ENCODE measurements at regions not wholly inside any gene's neighbourhood (a gene's known extent, or its start where the extent isn't known, plus 50 kb on each side); places are given as distances from the start of the nearest gene placed in this dataset.

DNA sequence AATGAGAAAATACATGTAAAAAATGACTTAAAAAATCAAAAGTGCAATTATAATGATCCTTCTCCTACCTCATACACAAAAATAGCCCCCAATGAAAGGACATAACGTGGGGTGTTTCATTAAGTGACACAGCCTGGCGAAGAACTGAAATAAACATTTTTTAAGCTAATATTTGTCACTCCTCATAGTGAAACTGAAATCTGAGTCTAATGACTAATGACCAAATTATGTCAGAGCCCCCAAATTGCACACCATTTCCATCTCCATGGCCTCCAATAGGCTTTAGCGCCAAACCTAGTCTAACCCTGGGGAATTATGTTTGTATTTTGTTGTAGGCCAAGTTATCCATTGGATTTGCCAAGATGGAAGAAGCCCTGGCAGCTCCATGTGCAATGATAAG lies 119.1 kb downstream of the WT1 start:
- Histone ChIP-seq H3K27ac (no peak overlapping the region), H3K9me3 (no peaks in the 10 kb centered on the region), H3K36me3 (no peaks in the 10 kb centered on the region), H3K4me1 (no peaks in the 10 kb centered on the region), H3K27me3 (peaks cover 0 to 38% (median 9%) of the 10 kb centered on the region in 7 donors), H3K4me3 (no peak overlapping the region)
- no peak for ATAC-seq
- whole genome bisulfite sequencing, 2 donors, result 88 to 89% methylated on average over 3 of the region's 3 CpGs
- DNase-seq, result no peak
- intact Hi-C loops (cut with DNase I), result no loop called here
- TF ChIP-seq, protein P1, sequence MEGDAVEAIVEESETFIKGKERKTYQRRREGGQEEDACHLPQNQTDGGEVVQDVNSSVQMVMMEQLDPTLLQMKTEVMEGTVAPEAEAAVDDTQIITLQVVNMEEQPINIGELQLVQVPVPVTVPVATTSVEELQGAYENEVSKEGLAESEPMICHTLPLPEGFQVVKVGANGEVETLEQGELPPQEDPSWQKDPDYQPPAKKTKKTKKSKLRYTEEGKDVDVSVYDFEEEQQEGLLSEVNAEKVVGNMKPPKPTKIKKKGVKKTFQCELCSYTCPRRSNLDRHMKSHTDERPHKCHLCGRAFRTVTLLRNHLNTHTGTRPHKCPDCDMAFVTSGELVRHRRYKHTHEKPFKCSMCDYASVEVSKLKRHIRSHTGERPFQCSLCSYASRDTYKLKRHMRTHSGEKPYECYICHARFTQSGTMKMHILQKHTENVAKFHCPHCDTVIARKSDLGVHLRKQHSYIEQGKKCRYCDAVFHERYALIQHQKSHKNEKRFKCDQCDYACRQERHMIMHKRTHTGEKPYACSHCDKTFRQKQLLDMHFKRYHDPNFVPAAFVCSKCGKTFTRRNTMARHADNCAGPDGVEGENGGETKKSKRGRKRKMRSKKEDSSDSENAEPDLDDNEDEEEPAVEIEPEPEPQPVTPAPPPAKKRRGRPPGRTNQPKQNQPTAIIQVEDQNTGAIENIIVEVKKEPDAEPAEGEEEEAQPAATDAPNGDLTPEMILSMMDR (IDR thresholded peaks at IDR 0.05), result no peak

DNA sequence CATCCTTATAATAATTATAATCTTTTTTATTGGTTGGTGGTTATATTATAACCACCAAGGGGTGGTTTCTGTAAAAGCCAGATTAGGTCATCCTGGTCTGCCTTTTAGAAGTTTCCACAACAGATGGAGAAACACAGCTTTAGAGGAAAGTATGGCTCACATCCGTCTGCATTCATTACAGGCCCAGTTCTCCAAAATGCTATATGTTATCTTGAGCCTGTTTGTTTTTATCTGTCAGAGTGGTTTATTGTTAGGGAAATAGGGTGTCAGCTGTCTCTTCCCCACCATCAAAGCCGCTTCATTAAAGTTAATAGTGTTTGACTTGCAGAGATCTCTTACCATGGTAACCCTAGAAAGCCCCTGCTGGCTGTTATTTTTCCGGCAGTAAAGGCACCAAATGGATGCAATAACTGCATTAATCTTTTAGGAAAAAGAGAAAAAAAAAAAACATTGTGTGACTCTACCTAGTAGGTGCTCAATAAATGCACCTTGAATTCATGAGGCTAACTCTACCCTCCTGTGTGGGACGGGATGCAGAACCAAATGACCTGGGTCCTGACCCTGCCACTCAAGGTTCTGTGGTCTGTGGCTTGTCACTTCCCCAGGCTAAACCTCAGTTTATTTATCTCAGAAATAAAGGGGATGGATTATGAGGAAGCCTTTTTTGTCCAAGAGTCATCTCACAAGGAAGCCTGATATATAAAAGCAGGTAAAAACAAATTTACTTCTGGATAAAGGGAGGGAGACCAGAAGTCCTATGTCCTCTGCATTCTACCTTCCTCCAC lies 118.3 kb downstream of the WT1 start:
- intact Hi-C loops (cut with DNase I), result no loop called here
- Histone ChIP-seq H3K9me3 (no peaks in the 10 kb centered on the region), H3K36me3 (no peaks in the 10 kb centered on the region), H3K4me1 (no peaks in the 10 kb centered on the region), H3K27ac (no peak overlapping the region), H3K27me3 (peaks cover 0 to 39% (median 12%) of the 10 kb centered on the region in 7 donors), H3K4me3 (no peak overlapping the region)
- WGBS, 2 donors, result 80 to 82% methylated on average over 4 of the region's 4 CpGs
- ATAC-seq (no peak), DNase-seq (no peak)
- TF ChIP-seq, protein P1 (IDR thresholded peaks at IDR 0.05), result no peak

DNA sequence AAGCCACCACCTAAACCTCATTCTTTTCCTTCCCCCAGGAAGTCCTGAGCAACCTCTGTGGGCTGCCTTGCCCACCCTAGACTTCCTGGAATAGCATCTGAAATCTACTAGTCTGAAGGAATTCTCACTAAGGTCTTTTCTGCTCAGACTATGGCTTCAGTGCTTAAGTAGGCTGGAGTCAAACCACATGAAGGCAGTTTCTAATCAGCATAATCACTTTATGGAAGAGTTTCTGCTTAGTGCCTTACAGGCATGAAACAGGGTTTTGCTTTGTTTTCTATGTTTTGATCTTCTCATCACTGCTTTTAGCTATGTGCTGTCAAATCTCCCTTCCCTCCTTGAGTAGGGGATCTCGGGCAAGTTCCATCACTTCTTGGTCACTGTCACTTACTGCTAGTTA lies 117.7 kb downstream of the WT1 start:
- no peak overlapping the region for H3K4me3 ChIP-seq
- H3K9me3 ChIP-seq, result no peaks in the 10 kb centered on the region
- H3K27me3 ChIP-seq, result peaks cover 0 to 44% (median 18%) of the 10 kb centered on the region in 7 donors
- intact Hi-C loops (cut with DNase I), result no loop called here
- no peak overlapping the region for H3K27ac ChIP-seq
- DNase-seq, result no peak
- no peaks in the 10 kb centered on the region for H3K36me3 ChIP-seq
- TF ChIP-seq, protein P1 (IDR thresholded peaks at IDR 0.05), result no peak
- WGBS, 2 donors, result 90 to 93% methylated on average over 1 of the region's 1 CpG
- ATAC-seq, result no peak
- no peaks in the 10 kb centered on the region for H3K4me1 ChIP-seq

DNA sequence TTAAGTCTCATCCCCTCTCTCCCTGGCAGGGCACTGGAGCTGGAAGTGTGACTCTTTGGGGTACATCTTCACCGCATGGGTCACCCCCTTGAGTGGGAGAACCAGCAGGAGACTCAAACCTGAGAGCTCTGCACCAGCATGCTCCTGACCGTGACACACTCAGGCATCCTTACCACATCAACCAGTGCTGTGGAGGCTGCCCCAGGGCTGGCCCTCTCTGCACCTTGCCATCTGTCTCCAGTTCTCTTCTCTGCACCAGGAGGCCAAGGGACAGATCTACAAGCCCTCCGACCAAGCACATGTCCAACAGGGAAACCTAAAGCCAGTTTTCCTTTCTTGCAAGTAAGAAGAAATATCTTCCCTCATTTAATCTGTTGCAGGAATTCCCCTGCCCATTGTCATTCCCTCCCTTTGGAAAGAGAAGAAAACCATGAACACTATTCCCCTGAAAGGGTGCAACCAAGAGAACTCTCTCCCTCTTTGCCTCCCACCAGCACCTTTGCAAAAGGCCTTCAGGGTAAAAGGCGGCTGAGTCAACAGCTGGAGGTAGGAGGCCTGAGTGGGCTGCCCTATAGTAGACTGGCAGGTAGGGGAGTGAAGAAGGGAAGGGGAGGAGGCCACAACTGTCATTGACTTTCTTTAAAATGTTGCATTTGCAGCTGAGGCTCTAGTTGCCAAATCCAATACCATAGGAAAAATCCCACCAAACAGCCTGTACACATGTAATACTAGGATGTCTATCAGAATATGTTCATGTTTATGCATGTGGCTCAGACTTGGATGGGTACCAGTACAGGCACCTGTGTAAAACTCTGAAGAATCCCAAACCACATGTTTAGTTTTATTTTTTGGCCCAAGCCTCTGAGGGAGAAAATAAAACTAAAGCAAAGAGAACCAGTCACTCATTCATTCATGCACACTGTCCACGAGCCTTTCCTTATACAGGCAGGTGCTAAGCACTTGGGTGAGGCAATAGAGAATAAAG lies 117.0 kb downstream of the WT1 start:
- no peak overlapping the region for H3K27ac ChIP-seq
- DNase-seq, result no peak
- ATAC-seq, result no peak
- H3K4me3 ChIP-seq, result no peak overlapping the region
- H3K36me3 ChIP-seq, result no peaks in the 10 kb centered on the region
- H3K9me3 ChIP-seq, result no peaks in the 10 kb centered on the region
- H3K27me3 ChIP-seq, result peaks cover 0 to 47% (median 23%) of the 10 kb centered on the region in 7 donors
- WGBS, 2 donors, result 90 to 94% methylated on average over 5 of the region's 5 CpGs
- TF ChIP-seq, protein P1 (IDR thresholded peaks at IDR 0.05), result no peak
- no peaks in the 10 kb centered on the region for H3K4me1 ChIP-seq
- intact Hi-C loops (cut with DNase I), result no loop called here

Measured in heart right ventricle (tissue), 16 donors.